ENCODE measurements at regions not wholly inside any gene's neighbourhood (a gene's known extent, or its start where the extent isn't known, plus 50 kb on each side); places are given as distances from the start of the nearest gene placed in this dataset.

GRCh38 chrX:39985071-39985470 lies 112.7 kb downstream of the BCOR start:
- Histone ChIP-seq H3K4me3 (ENCODE audit: low read length in 2 of 2) (no peak overlapping the region), H3K27ac (ENCODE audit: low read depth, low read length) (no peak overlapping the region), H3K4me1 (ENCODE audit: insufficient read depth, low read length) (no peaks in the 10 kb centered on the region), H3K36me3 (ENCODE audit: insufficient read depth, low read length) (no peaks in the 10 kb centered on the region), H3K27me3 (ENCODE audit: insufficient read depth, low read length) (no peaks in the 10 kb centered on the region), H3K9me3 (ENCODE audit: control insufficient read depth in 1 of 2, low read length in 2 of 2) (no peaks in the 10 kb centered on the region)
- intact Hi-C loops (cut with micrococcal nuclease), result no loop called here
- ChIA-PET POLR2A (ENCODE audit: partially characterized antibody) (no interaction called here), CTCF (ENCODE audit: partially characterized antibody) (no interaction called here)
- Mint-ChIP-seq H3K4me1 (no peaks in the 10 kb centered on the region), H3K27me3 (no peaks in the 10 kb centered on the region), H3K36me3 (no peaks in the 10 kb centered on the region), H3K27ac (no peak overlapping the region), H3K9me3 (peaks cover 0 to 3% (median 0%) of the 10 kb centered on the region in 8 donors), H3K4me3 (no peak overlapping the region)
- no peak for DNase-seq

- no peaks in the 10 kb centered on the region for H3K9me3 ChIP-seq (ENCODE audit: control insufficient read depth in 1 of 2, low read length in 2 of 2)
- CTCF ChIA-PET (ENCODE audit: partially characterized antibody), result no interaction called here
- intact Hi-C loops (cut with micrococcal nuclease), result no loop called here
- Mint-ChIP-seq H3K36me3 (no peaks in the 10 kb centered on the region), H3K9me3 (peaks cover 0 to 3% (median 0%) of the 10 kb centered on the region in 8 donors), H3K27me3 (no peaks in the 10 kb centered on the region), H3K4me3 (no peak overlapping the region), H3K4me1 (no peaks in the 10 kb centered on the region), H3K27ac (peak overlapping the region in 4 of 7 donors; percentile 10 to 82 (median 25))
- POLR2A ChIA-PET (ENCODE audit: partially characterized antibody), result no interaction called here
- no peak overlapping the region for H3K4me3 ChIP-seq (ENCODE audit: low read length in 2 of 2)
- no peaks in the 10 kb centered on the region for H3K36me3 ChIP-seq (ENCODE audit: insufficient read depth, low read length)
- no peak for DNase-seq
- H3K27me3 ChIP-seq (ENCODE audit: insufficient read depth, low read length), result no peaks in the 10 kb centered on the region
- H3K27ac ChIP-seq (ENCODE audit: low read depth, low read length), result no peak overlapping the region
- no peaks in the 10 kb centered on the region for H3K4me1 ChIP-seq (ENCODE audit: insufficient read depth, low read length)
Measured at GRCh38 chrX:39985551-39985950, 112.2 kb downstream of the BCOR start.

GRCh38 chrX:39988496-39988895 lies 109.3 kb downstream of the BCOR start:
- H3K27ac Mint-ChIP-seq, result no peak overlapping the region
- Histone ChIP-seq H3K27ac (ENCODE audit: low read depth, low read length) (no peak overlapping the region), H3K9me3 (ENCODE audit: control insufficient read depth in 1 of 2, low read length in 2 of 2) (no peaks in the 10 kb centered on the region), H3K27me3 (ENCODE audit: insufficient read depth, low read length) (no peaks in the 10 kb centered on the region), H3K36me3 (ENCODE audit: insufficient read depth, low read length) (no peaks in the 10 kb centered on the region), H3K4me3 (ENCODE audit: low read length in 2 of 2) (no peak overlapping the region), H3K4me1 (ENCODE audit: insufficient read depth, low read length) (no peaks in the 10 kb centered on the region)
- H3K27me3 Mint-ChIP-seq, result no peaks in the 10 kb centered on the region
- peaks cover 0 to 1% (median 0%) of the 10 kb centered on the region in 8 donors for H3K9me3 Mint-ChIP-seq
- CTCF ChIA-PET (ENCODE audit: partially characterized antibody), result no interaction called here
- no peaks in the 10 kb centered on the region for H3K36me3 Mint-ChIP-seq
- POLR2A ChIA-PET (ENCODE audit: partially characterized antibody), result no interaction called here
- DNase-seq, result no peak
- intact Hi-C loops (cut with micrococcal nuclease), result no loop called here
- H3K4me1 Mint-ChIP-seq, result no peaks in the 10 kb centered on the region
- H3K4me3 Mint-ChIP-seq, result no peak overlapping the region

- intact Hi-C loops (cut with micrococcal nuclease), result no loop called here
- ChIA-PET POLR2A (ENCODE audit: partially characterized antibody) (no interaction called here), CTCF (ENCODE audit: partially characterized antibody) (no interaction called here)
- H3K4me3 Mint-ChIP-seq, result no peak overlapping the region
- no peaks in the 10 kb centered on the region for H3K4me1 ChIP-seq (ENCODE audit: insufficient read depth, low read length)
- H3K27ac ChIP-seq (ENCODE audit: low read depth, low read length), result no peak overlapping the region
- H3K9me3 Mint-ChIP-seq, result peaks cover 0 to 1% (median 0%) of the 10 kb centered on the region in 8 donors
- no peak for DNase-seq
- no peaks in the 10 kb centered on the region for H3K27me3 Mint-ChIP-seq
- H3K36me3 ChIP-seq (ENCODE audit: insufficient read depth, low read length), result no peaks in the 10 kb centered on the region
- no peak overlapping the region for H3K4me3 ChIP-seq (ENCODE audit: low read length in 2 of 2)
- no peak overlapping the region for H3K27ac Mint-ChIP-seq
- no peaks in the 10 kb centered on the region for H3K4me1 Mint-ChIP-seq
- no peaks in the 10 kb centered on the region for H3K27me3 ChIP-seq (ENCODE audit: insufficient read depth, low read length)
- no peaks in the 10 kb centered on the region for H3K9me3 ChIP-seq (ENCODE audit: control insufficient read depth in 1 of 2, low read length in 2 of 2)
- no peaks in the 10 kb centered on the region for H3K36me3 Mint-ChIP-seq
Measured at GRCh38 chrX:39990388-39990787, 107.4 kb downstream of the BCOR start.

GRCh38 chrX:39992300-39992699 lies 105.5 kb downstream of the BCOR start:
- ChIA-PET POLR2A (ENCODE audit: partially characterized antibody) (no interaction called here), CTCF (ENCODE audit: partially characterized antibody) (no interaction called here)
- Histone ChIP-seq H3K9me3 (ENCODE audit: control insufficient read depth in 1 of 2, low read length in 2 of 2) (no peaks in the 10 kb centered on the region), H3K36me3 (ENCODE audit: insufficient read depth, low read length) (no peaks in the 10 kb centered on the region), H3K4me3 (ENCODE audit: low read length in 2 of 2) (no peak overlapping the region), H3K27ac (ENCODE audit: low read depth, low read length) (no peak overlapping the region), H3K4me1 (ENCODE audit: insufficient read depth, low read length) (no peaks in the 10 kb centered on the region), H3K27me3 (ENCODE audit: insufficient read depth, low read length) (no peaks in the 10 kb centered on the region)
- no peak for DNase-seq
- Mint-ChIP-seq H3K27me3 (no peaks in the 10 kb centered on the region), H3K4me3 (no peak overlapping the region), H3K27ac (no peak overlapping the region), H3K4me1 (peaks cover 0 to 1% (median 0%) of the 10 kb centered on the region in 4 donors), H3K9me3 (no peaks in the 10 kb centered on the region), H3K36me3 (no peaks in the 10 kb centered on the region)
- intact Hi-C loops (cut with micrococcal nuclease), result no loop called here

- CTCF ChIA-PET (ENCODE audit: partially characterized antibody), result no interaction called here
- no peaks in the 10 kb centered on the region for H3K4me1 ChIP-seq (ENCODE audit: insufficient read depth, low read length)
- H3K36me3 Mint-ChIP-seq, result no peaks in the 10 kb centered on the region
- no peaks in the 10 kb centered on the region for H3K9me3 ChIP-seq (ENCODE audit: control insufficient read depth in 1 of 2, low read length in 2 of 2)
- H3K4me3 Mint-ChIP-seq, result no peak overlapping the region
- H3K4me3 ChIP-seq (ENCODE audit: low read length in 2 of 2), result no peak overlapping the region
- H3K9me3 Mint-ChIP-seq, result no peaks in the 10 kb centered on the region
- intact Hi-C loops (cut with micrococcal nuclease), result no loop called here
- POLR2A ChIA-PET (ENCODE audit: partially characterized antibody), result no interaction called here
- no peak overlapping the region for H3K27ac ChIP-seq (ENCODE audit: low read depth, low read length)
- peaks cover 0 to 1% (median 0%) of the 10 kb centered on the region in 4 donors for H3K4me1 Mint-ChIP-seq
- no peaks in the 10 kb centered on the region for H3K36me3 ChIP-seq (ENCODE audit: insufficient read depth, low read length)
- H3K27ac Mint-ChIP-seq, result peak overlapping the region in 1 of 7 donors; percentile 18
- no peaks in the 10 kb centered on the region for H3K27me3 ChIP-seq (ENCODE audit: insufficient read depth, low read length)
- DNase-seq, result no peak
- H3K27me3 Mint-ChIP-seq, result no peaks in the 10 kb centered on the region
Measured at GRCh38 chrX:39995457-39995856, 102.3 kb downstream of the BCOR start.

DNA sequence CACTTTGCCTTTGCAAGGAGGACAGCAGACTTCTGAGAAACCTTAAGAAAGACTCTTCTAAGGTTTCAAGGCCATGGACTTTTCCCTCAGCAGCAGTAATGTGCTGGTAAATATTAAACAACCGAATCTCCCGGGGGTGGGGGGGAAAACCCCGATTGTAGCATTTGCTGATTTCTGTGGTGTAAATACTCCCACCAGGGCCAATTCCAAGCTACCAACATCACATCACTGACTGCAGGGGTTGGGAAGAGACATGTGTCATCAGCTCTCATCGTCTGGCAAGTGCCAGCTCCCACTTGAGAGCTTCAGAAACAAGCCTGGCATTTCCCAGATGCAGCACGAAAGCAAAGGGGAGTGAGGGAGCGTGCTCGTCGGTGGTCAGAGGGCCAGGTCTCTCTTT lies 101.2 kb downstream of the BCOR start:
- peaks cover 0 to 1% (median 0%) of the 10 kb centered on the region in 4 donors for H3K4me1 Mint-ChIP-seq
- POLR2A ChIA-PET (ENCODE audit: partially characterized antibody), result interaction anchor here (1.5 kb wide), 1 partner anchor 141 kb away, joined by 4 read pairs; no protein-coding TSS in a partner anchor

More for the DNA sequence above, 101.2 kb downstream of the BCOR start:
- Mint-ChIP-seq H3K9me3 (no peaks in the 10 kb centered on the region), H3K27me3 (no peaks in the 10 kb centered on the region), H3K36me3 (no peaks in the 10 kb centered on the region), H3K27ac (peak overlapping the region in 1 of 7 donors; percentile 65), H3K4me3 (no peak overlapping the region)
- Histone ChIP-seq H3K27ac (ENCODE audit: low read depth, low read length) (no peak overlapping the region), H3K27me3 (ENCODE audit: insufficient read depth, low read length) (no peaks in the 10 kb centered on the region), H3K9me3 (ENCODE audit: control insufficient read depth in 1 of 2, low read length in 2 of 2) (no peaks in the 10 kb centered on the region), H3K4me1 (ENCODE audit: insufficient read depth, low read length) (no peaks in the 10 kb centered on the region), H3K36me3 (ENCODE audit: insufficient read depth, low read length) (no peaks in the 10 kb centered on the region), H3K4me3 (ENCODE audit: low read length in 2 of 2) (no peak overlapping the region)
- CTCF ChIA-PET (ENCODE audit: partially characterized antibody), result no interaction called here
- no peak for DNase-seq
- intact Hi-C loops (cut with micrococcal nuclease), result no loop called here

Data from CD4-positive, alpha-beta memory T cell (primary cell).